ENCODE measurements at regions not wholly inside any gene's neighbourhood (a gene's known extent, or its start where the extent isn't known, plus 50 kb on each side); places are given as distances from the start of the nearest gene placed in this dataset.
"Not testable (repeated sequence)": the region's sequence is repeated elsewhere in the genome, so short reads cannot be mapped to it uniquely, and the experiment has no call there.

DNA sequence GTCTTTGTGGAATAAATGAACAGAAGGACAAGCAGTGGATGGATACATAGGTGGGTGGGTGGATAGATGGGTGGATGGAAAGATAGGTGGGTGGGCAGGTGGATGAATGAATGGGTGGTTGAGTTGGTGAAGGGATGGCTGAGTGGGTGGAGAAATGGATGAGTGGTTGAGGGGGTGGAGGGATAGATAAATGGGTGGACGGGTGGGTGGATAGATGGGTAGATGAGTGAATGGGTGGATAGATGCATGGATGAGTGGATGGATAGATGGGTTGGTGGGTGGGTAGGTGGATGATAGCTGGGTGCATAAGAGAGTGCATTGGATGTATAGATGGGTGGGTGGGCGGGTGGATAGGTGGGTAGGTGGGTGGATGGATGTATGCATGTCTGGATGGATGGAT is 63.5 kb downstream of the UNC93B1 start:
- not testable (repeated sequence) for DNase-seq

DNA sequence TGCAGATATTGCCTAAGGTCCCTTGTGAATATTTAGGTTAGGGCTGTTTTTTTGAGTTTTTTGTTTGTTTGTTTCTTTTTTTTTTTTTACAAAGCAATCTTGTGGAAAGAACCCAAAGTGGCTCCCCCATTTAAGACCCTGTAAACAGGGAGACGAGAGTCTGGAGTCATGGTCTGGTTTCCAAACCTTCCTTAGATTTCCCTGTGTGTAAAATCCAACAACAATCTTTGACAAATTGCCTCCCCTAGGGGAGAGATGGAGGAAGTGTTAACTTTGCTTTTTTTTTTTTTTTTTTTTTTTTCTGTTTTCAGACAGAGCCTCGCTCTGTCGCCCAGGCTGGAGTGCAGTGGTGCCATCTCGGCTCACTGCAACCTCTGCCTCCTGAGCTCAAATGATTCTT is 64.9 kb downstream of the UNC93B1 start:
- DNase-seq, result not testable (repeated sequence)

- not testable (repeated sequence) for DNase-seq
Measured at GRCh38 chr11:67938371-67938770, 65.5 kb downstream of the UNC93B1 start.

DNA sequence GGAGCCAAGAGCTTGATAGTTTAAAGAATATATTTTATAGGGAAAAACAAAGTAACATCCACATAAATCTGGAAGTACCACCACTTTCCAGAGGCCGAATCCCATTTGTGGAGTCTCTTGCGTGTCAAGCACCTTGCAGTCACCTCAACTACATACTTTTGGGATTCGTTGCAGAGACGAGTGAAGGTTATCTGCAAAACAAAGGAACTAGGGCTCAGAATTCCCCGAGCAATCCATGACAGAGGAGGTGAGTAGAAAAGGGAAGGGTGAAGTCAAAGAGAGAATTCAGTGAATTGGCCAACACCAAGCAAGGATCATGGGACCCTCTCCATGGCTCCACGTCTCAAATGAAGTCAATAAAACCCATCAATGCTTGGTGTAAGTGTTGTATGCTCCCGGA is 80.3 kb downstream of the UNC93B1 start:
- not testable (repeated sequence) for DNase-seq

GRCh38 chr11:67920546-67920945 is 83.4 kb downstream of the UNC93B1 start:
- not testable (repeated sequence) for DNase-seq

DNA sequence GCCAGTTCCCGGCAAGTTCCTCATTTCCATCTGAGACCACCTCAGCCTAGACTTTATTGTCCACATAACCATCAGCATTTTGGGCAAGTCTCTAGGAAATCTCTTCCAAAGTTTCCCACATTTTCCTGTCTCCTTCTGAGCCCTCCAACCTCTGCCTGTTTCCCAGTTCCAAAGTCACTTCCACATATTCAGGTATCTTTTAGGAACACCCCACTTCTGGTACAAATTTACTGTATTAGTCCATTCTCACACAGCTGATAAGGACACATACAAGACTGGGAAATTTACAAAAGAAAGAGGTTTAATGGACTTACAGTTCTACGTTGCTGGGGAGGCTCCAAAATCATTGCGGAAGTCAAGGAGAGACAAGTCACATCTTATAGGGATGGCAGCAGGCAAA is 91.7 kb downstream of the UNC93B1 start:
- DNase-seq, result not testable (repeated sequence)

DNA sequence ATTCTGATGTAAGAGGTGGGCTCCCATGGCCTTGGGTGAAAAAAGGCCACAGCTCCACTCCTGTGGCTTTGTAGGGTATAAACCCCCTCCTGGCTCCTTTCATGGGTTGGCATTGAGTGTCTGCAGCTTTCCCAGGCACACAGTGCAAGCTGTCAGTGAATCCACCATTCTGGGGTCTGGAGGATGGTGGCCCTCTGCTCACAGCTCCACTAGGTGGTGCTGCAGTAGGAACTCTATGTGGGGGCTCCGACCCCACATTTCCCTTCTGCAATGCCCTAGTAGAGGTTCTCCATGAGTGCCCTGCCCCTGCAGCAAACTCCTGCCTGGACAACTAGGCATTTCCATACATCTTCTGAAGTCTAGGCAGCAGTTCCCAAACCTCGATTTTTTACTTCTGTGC is 92.7 kb downstream of the UNC93B1 start:
- not testable (repeated sequence) for DNase-seq

GRCh38 chr11:67910803-67911202 is 93.1 kb downstream of the UNC93B1 start:
- not testable (repeated sequence) for DNase-seq

GRCh38 chr11:67906969-67907368 is 96.9 kb downstream of the UNC93B1 start:
- not testable (repeated sequence) for DNase-seq

- not testable (repeated sequence) for DNase-seq
Measured at GRCh38 chr11:67899462-67899861, 104.4 kb downstream of the UNC93B1 start.

DNA sequence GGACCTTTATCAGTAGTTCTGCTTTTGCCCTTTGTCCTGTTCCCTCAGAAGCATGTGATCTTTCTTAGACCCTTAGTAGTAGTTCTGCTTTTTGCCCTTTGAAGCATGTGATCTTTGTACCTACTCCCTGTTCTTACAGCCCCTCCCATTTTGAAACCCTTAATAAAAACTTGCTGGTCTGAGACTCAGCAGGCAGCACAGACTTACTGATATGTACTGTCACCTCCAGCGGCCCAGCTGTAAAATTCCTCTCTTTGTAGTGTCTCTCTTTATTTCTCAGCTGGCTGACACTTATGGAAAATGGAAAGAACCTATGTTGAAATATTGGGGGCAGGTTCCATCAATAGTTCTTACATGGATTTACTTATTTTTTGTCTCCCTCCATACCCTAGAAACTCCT is 110.4 kb downstream of the UNC93B1 start:
- not testable (repeated sequence) for DNase-seq

DNA sequence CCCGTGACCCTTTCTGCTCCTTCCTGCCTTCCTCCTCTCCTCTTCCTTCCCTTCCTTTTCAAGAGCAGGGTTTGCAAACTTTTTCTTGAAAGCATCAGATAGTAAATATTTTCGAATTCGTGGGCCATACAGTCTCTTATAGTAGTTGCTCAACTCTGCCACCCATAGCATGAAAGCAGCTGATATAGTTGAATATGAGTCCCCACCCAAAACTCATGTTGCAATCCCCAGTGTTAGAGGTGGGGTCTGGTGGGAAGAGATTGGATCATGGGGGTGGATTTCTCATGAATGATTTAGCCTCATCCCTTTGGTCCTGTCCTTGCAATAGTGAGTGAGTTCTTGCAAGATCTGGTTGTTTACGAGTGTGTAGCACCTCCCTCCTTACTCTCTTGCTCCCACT is 114.3 kb downstream of the UNC93B1 start:
- DNase-seq, result not testable (repeated sequence)

DNA sequence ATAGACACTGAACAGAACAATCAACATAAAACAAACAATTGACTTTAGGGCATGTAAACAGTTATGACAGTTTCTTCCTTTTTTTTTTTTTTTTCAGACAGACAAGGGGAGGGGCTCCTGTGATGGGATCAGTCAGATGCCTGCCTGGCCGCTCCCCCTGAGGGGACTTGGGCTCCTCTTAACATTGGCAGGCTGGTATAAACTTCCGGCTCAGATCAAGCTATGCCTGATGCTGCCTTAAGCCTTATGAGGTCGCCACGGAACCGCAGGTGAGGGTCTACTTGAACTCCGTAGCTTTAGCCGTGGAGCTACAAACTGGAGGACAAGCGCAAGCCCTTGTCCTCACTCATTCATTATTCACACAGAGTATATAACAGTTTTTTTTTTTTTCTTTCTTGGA is 115.8 kb downstream of the UNC93B1 start:
- DNase-seq, result not testable (repeated sequence)

DNA sequence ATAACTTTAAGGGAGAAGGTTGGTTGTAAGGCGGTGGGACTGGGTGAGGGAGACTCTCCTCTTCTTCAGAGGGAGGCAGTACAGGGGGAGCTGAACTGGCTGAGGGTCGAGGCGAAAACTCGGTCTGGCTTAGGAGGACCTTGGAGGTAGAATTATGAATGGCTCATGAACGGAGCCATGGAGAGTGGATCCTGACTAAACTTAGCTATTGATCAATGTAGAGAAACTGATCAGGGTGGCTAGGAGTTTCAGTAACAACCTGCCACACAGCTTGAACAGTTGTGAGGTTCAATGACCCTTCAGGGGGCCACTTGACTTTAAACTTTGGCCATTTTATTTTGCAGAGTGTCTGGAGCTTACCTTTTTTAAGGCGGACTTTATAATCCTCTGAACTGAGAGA is 117.2 kb downstream of the UNC93B1 start:
- not testable (repeated sequence) for DNase-seq

DNA sequence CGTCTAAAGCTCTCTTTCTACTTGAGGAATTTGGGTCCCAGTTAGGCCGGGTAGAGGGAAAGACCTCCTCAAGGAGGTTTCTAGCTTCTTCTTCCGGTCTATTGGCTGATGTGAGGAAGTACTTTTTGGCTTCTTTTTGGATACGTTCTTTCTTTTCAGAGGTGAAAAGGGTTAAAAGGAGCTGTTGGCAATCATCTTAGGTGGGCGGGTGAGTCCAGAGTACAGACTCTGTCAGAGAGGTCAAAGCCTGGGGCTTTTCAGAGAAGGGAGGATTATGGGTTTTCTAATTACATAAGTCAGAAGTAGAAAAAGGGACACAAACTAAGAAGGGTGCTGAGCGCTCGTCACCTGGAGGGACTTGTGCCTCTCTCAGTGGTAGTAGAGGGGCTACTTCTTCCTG is 117.7 kb downstream of the UNC93B1 start:
- not testable (repeated sequence) for DNase-seq

- not testable (repeated sequence) for DNase-seq
Measured at GRCh38 chr11:67885574-67885973, 118.3 kb downstream of the UNC93B1 start.

DNA sequence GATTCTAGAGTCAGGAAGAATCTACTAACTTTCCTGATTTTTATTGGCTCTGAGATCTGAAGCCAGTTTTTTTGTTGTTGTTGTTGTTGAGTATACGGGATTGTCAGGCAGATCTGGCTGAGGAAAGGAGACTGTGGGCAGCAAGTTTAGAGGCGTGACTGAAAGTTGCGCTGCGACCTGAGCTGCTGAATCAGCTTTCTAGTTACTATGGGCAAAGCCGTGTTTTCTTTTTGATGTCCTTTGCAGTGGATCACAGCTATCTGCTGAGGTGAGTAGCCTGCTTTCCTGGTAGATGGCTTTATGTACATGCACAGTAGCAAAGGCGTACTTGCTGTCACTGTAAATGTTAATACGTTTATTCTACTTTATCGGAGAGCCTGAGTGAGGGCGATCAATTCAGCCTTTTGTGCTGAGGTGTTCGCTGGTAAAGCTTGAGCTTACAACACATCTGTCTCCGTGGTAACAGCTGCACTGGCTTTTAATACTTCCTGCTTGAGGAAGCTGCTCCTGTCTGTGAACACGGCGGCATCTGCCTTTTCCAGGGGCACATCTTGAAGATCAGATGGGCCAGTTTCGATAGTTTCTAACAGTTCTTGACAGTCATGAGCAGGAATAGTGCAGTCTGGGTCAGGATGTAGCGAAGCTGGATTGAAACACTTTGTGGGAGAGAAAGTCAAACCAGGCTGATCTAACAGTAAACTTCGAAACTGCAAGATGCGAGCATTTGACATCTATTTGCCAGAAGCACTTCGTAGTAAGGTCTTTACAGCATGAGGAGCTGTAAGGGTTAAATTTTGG is 118.9 kb downstream of the UNC93B1 start:
- not testable (repeated sequence) for DNase-seq

GRCh38 chr11:67884073-67884757 is 119.7 kb downstream of the UNC93B1 start:
- not testable (repeated sequence) for DNase-seq

DNA sequence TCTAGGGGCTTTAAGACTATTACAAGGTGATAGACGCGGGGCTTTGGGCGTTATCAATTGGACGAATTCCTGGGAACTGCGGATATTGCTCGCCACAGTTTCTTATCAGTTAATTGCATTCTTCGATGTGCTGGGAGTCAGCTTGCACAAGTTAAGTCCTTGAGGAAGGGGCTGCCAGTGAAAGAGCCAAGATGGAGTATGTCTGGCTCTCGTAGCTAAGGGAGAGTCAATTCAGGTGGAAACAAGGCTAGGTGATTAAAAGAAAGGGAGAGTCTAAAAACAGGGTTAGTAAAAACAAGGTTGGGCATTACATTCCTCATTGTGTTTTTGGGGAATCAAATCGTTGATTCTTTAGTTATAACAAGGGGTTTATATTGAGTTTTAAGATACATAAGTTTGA is 121.6 kb downstream of the UNC93B1 start:
- not testable (repeated sequence) for DNase-seq

- DNase-seq, result not testable (repeated sequence)
Measured at GRCh38 chr11:67881836-67882235, 122.1 kb downstream of the UNC93B1 start.

- not testable (repeated sequence) for DNase-seq
Measured at GRCh38 chr11:67880594-67881196, 123.2 kb downstream of the UNC93B1 start.

- DNase-seq, result not testable (repeated sequence)
Measured at GRCh38 chr11:67878666-67879065, 125.2 kb downstream of the UNC93B1 start.

DNA sequence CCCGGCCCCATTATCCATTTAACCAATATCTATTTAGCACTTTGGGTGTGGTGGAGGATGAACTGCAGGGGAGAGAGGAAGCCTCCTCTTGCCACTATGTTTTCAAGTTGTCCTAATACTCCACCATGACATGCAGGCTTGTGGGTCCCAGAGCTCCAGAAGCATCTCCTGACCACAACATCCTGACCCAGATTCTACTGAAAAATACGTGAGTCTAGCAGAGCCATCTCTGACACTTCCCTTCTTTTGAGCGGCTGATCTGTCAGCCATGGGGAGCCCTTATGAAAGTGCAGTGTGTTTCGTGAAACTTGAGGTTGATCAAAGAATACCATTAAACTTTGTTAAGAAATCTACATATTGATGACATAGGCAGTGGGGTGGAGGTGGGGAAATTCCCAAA is 126.6 kb downstream of the UNC93B1 start:
- DNase-seq, result not testable (repeated sequence)

DNA sequence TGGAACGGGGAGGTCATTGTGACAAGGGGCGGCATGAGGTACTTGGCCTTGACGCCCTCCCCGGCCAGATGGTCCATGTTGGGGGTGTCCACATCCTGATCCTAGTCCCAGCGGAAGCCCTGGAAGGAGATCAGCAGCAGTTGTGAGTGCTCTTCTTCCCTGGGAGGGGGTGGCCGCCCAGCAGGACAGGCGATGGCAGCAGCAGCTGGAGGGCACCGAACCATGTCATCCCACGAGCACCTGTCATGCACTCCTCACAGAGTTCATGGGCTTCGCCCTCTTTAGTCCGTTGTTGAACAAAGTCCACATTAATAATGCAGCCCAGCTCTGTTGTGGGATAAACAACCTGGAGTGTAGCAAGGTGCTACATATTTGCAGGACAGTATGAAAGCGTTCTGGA is 130.7 kb downstream of the UNC93B1 start:
- DNase-seq, result not testable (repeated sequence)
